Right atrium auricular region (tissue), 2 donors: ENCODE measurements at regions not wholly inside any gene's neighbourhood (a gene's known extent, or its start where the extent isn't known, plus 50 kb on each side); places are given as distances from the start of the nearest gene placed in this dataset.

Experiments
- DNase-seq: peaks from one replicate; pipeline ENCODE4 v3.0.0-alpha.2; 2019; ENCODE audit warnings: low spot score
- H3K27ac ChIP-seq, 2 donors: fragments of 200-600 bp; sonication (generic); 1 replicate in 1 of 2; 2 replicates in 1 of 2; pipeline ENCODE4 v1.5.1; 2016 to 2019
- H3K27me3 ChIP-seq, 2 donors: fragments of 200-600 bp; sonication (generic); one replicate each; pipeline versions ENCODE4 v1.5.1 to v1.6.0; 2017 to 2019
- H3K36me3 ChIP-seq: fragments of 200-600 bp; sonication (generic); one replicate; pipeline ENCODE4 v1.5.1; 2016
- H3K4me1 ChIP-seq, 2 donors: fragments of 200-600 bp; sonication (generic); one replicate each; pipeline versions ENCODE4 v1.5.1 to v1.6.0; 2017 to 2019
- H3K4me3 ChIP-seq, 2 donors: fragments of 200-600 bp; sonication (generic); 1 replicate in 1 of 2; 2 replicates in 1 of 2; pipeline ENCODE4 v1.5.1; 2017 to 2019; ENCODE audit warnings: mild to moderate bottlenecking in 1 of 2, moderate library complexity in 1 of 2
- H3K9me3 ChIP-seq, 2 donors: fragments of 200-600 bp; sonication (generic); one replicate each; pipeline ENCODE4 v1.5.1; 2019
- CTCF ChIP-seq, 2 donors: fragments of 200-600 bp; sonication (generic); IDR thresholded peaks; one replicate each; pipeline ENCODE4 v1.5.1; 2019; ENCODE audit warnings: antibody characterized with exemption in 2 of 2

- Histone ChIP-seq H3K36me3 (no peaks in the 10 kb centered on the region), H3K27me3 (no peaks in the 10 kb centered on the region), H3K27ac (no peak overlapping the region), H3K4me1 (peaks cover 0 to 42% of the 10 kb centered on the region in 2 donors), H3K4me3 (no peak overlapping the region), H3K9me3 (no peaks in the 10 kb centered on the region)
- no peak for TF ChIP-seq CTCF (IDR thresholded peaks at IDR 0.05)
- no peak for DNase-seq
These were observed 231.2 kb upstream of the ADAMTS9 start for GRCh38 chr3:64918989-64919388.

GRCh38 chr3:64917914-64918453, 230.2 kb upstream of the ADAMTS9 start:
- H3K36me3 ChIP-seq, result no peaks in the 10 kb centered on the region
- no peak for TF ChIP-seq CTCF (IDR thresholded peaks at IDR 0.05)
- peaks cover 0 to 43% of the 10 kb centered on the region in 2 donors for H3K4me1 ChIP-seq
- no peaks in the 10 kb centered on the region for H3K9me3 ChIP-seq
- DNase-seq, result no peak
- no peaks in the 10 kb centered on the region for H3K27me3 ChIP-seq
- H3K4me3 ChIP-seq, result no peak overlapping the region
- H3K27ac ChIP-seq, result peak overlapping the region in 1 of 2 donors; percentile 64

DNA sequence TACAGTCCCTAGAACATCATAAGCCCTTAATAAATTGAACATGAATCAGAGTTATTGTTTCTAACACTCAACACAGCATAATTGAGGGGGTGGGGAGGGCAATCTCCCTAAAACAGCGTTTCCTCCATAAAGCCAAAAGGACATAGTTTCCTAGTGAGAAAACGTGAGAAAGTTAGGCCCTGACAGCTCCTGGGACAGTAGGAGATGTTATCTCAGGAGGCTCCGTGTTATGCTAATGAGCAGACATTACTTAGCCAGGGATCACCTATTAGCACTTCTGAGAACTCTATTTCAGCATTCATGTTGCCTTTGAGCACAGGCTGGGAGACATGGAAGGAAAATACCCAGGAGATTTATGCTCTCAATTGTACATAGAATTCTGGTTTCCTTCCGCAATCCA, 229.1 kb upstream of the ADAMTS9 start:
- H3K27ac ChIP-seq, result peak overlapping the region; percentile 32 to 64
- H3K4me3 ChIP-seq, result no peak overlapping the region
- H3K4me1 ChIP-seq, result peaks cover 0 to 45% of the 10 kb centered on the region in 2 donors
- no peaks in the 10 kb centered on the region for H3K36me3 ChIP-seq
- no peaks in the 10 kb centered on the region for H3K9me3 ChIP-seq
- no peaks in the 10 kb centered on the region for H3K27me3 ChIP-seq
- no peak for DNase-seq
- no peak for TF ChIP-seq CTCF (IDR thresholded peaks at IDR 0.05)

GRCh38 chr3:64916192-64916798, 228.5 kb upstream of the ADAMTS9 start:
- DNase-seq, result no peak
- Histone ChIP-seq H3K27ac (peak overlapping the region; percentile 18 to 64), H3K4me1 (peaks cover 0 to 45% of the 10 kb centered on the region in 2 donors), H3K9me3 (no peaks in the 10 kb centered on the region), H3K36me3 (no peaks in the 10 kb centered on the region), H3K27me3 (no peaks in the 10 kb centered on the region), H3K4me3 (no peak overlapping the region)
- no peak for TF ChIP-seq CTCF (IDR thresholded peaks at IDR 0.05)

- H3K4me1 ChIP-seq, result peaks cover 0 to 45% of the 10 kb centered on the region in 2 donors
- DNase-seq, result no peak
- H3K4me3 ChIP-seq, result no peak overlapping the region
- no peaks in the 10 kb centered on the region for H3K36me3 ChIP-seq
- H3K9me3 ChIP-seq, result no peaks in the 10 kb centered on the region
- no peaks in the 10 kb centered on the region for H3K27me3 ChIP-seq
- H3K27ac ChIP-seq, result peak overlapping the region in 1 of 2 donors; percentile 64
- TF ChIP-seq CTCF (IDR thresholded peaks at IDR 0.05), result no peak
These were observed 228.0 kb upstream of the ADAMTS9 start for GRCh38 chr3:64915778-64916177.

DNA sequence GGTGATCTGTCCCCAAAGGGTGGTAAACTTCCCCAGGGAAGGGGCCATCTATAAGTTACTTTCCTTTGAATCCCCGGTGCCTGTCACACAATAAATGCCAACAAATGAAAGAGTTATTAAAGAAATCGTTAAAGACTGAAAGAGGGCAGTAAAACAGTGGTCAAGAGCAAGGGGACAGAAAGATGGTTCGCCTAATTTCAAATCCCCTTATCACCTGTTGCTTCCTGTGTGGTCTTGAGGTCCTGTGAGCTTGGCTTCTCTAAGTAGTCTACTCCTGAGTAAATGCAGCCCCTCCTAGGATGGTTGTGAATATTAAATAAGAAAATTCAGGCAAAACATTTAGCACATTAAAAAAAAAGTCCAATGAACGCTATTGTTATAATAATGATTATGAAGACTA, 225.7 kb upstream of the ADAMTS9 start:
- H3K27ac ChIP-seq, result no peak overlapping the region
- H3K36me3 ChIP-seq, result no peaks in the 10 kb centered on the region
- DNase-seq, result no peak
- H3K4me1 ChIP-seq, result peaks cover 0 to 45% of the 10 kb centered on the region in 2 donors
- no peak for TF ChIP-seq CTCF (IDR thresholded peaks at IDR 0.05)
- H3K9me3 ChIP-seq, result no peaks in the 10 kb centered on the region
- no peak overlapping the region for H3K4me3 ChIP-seq
- H3K27me3 ChIP-seq, result no peaks in the 10 kb centered on the region
